ENCODE measurements at regions not wholly inside any gene's neighbourhood (a gene's known extent, or its start where the extent isn't known, plus 50 kb on each side); places are given as distances from the start of the nearest gene placed in this dataset.

GRCh38 chr2:196318517-196319377, 147.4 kb upstream of the STK17B start:
- DNase-seq (ENCODE audit: low spot score): no peak

- no peak for DNase-seq (ENCODE audit: low spot score)
Measured at GRCh38 chr2:196322973-196323810, 151.8 kb upstream of the STK17B start.

GRCh38 chr2:196324211-196324610, 152.8 kb upstream of the STK17B start:
- no peak for DNase-seq (ENCODE audit: low spot score)

- no peak for DNase-seq (ENCODE audit: low spot score)
Measured at GRCh38 chr2:196328088-196328680, 156.8 kb upstream of the STK17B start.

GRCh38 chr2:196329959-196330358, 158.6 kb upstream of the STK17B start:
- DNase-seq (ENCODE audit: low spot score): no peak

- DNase-seq (ENCODE audit: low spot score): no peak
Measured at GRCh38 chr2:196330645-196331044, 159.3 kb upstream of the STK17B start.

- no peak for DNase-seq (ENCODE audit: low spot score)
Measured at GRCh38 chr2:196331143-196331542, 159.8 kb upstream of the STK17B start.

GRCh38 chr2:196331851-196332250, 160.5 kb upstream of the STK17B start:
- no peak for DNase-seq (ENCODE audit: low spot score)

GRCh38 chr2:196333397-196333796, 162.0 kb upstream of the STK17B start:
- no peak for DNase-seq (ENCODE audit: low spot score)

GRCh38 chr2:196334710-196335109, 163.3 kb upstream of the STK17B start:
- DNase-seq (ENCODE audit: low spot score): no peak

- no peak for DNase-seq (ENCODE audit: low spot score)
Measured at GRCh38 chr2:196335221-196335634, 163.8 kb upstream of the STK17B start.

GRCh38 chr2:196336207-196336606, 164.8 kb upstream of the STK17B start:
- DNase-seq (ENCODE audit: low spot score): no peak

- no peak for DNase-seq (ENCODE audit: low spot score)
Measured at GRCh38 chr2:196336715-196337114, 165.3 kb upstream of the STK17B start.

GRCh38 chr2:196337208-196337953, 166.0 kb upstream of the STK17B start:
- peak; percentile 68 for DNase-seq (ENCODE audit: low spot score)

- DNase-seq (ENCODE audit: low spot score): no peak
Measured at GRCh38 chr2:196338440-196338839, 167.1 kb upstream of the STK17B start.

- DNase-seq (ENCODE audit: low spot score): no peak
Measured at GRCh38 chr2:196341277-196341841, 170.0 kb upstream of the STK17B start.

- no peak for DNase-seq (ENCODE audit: low spot score)
Measured at GRCh38 chr2:196344397-196344796, 173.0 kb upstream of the STK17B start.

GRCh38 chr2:196353717-196354116, 182.3 kb upstream of the STK17B start:
- DNase-seq (ENCODE audit: low spot score): no peak

GRCh38 chr2:196354186-196354585, 182.8 kb upstream of the STK17B start:
- DNase-seq (ENCODE audit: low spot score): no peak

GRCh38 chr2:196356332-196356731, 185.0 kb upstream of the STK17B start:
- DNase-seq (ENCODE audit: low spot score): no peak

GRCh38 chr2:196360650-196361049, 189.3 kb upstream of the STK17B start:
- no peak for DNase-seq (ENCODE audit: low spot score)
